ENCODE measurements at regions not wholly inside any gene's neighbourhood (a gene's known extent, or its start where the extent isn't known, plus 50 kb on each side); places are given as distances from the start of the nearest gene placed in this dataset.

DNA sequence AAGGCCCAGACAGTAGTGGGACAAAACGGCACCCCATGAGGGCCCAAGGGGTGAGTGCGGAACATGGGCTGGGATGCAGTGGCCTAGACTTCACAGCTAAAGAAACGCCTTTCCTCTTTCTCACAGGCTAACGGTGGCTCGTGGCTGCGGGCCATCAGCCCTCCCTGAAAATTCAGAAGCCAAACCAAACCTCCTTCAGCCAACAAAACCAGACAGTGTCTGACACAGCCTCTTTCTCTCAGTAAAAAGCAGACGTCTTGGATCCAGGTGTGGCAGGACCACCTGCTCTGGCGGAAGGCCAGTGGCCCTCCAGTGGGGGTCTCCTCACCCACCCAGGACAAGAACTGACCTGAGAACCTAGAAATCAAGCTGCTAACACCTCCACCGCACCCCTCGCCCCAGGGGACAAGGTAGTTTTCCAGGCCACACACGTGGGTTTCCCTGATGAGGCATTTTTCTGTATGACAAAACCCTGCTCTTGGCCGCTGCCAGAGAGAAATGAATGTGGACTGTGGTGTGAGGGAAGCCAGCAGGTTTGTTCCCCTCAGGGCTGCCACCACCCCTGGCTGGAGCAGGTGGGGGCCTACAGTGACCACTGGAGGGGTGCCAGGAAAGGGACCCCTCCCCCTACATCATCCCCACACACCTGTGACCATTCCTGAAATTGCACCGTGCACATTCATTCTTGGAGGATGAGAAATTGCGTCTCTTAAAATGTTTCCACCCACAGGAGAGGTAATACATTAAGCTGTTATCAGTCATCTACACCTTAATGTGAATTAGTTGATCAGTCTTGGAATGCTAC is 76.8 kb upstream of the PIM1 start:
- Histone ChIP-seq H3K27ac (no peak overlapping the region), H3K36me3 (no peaks in the 10 kb centered on the region), H3K4me1 (peaks cover 0 to 19% (median 0%) of the 10 kb centered on the region in 4 donors), H3K27me3 (no peaks in the 10 kb centered on the region), H3K4me3 (no peak overlapping the region), H3K9me3 (no peaks in the 10 kb centered on the region)
- 64 to 84% (median 75%) methylated on average over 13 to 14 of the region's 14 CpGs for WGBS, 5 donors
- DNase-seq: no peak
- TF ChIP-seq EP300 (IDR thresholded peaks at IDR 0.05) (no peak), POLR2A (IDR thresholded peaks at IDR 0.05) (no peak), POLR2AphosphoS5 (IDR thresholded peaks at IDR 0.05) (no peak)
- TF ChIP-seq, protein P1, sequence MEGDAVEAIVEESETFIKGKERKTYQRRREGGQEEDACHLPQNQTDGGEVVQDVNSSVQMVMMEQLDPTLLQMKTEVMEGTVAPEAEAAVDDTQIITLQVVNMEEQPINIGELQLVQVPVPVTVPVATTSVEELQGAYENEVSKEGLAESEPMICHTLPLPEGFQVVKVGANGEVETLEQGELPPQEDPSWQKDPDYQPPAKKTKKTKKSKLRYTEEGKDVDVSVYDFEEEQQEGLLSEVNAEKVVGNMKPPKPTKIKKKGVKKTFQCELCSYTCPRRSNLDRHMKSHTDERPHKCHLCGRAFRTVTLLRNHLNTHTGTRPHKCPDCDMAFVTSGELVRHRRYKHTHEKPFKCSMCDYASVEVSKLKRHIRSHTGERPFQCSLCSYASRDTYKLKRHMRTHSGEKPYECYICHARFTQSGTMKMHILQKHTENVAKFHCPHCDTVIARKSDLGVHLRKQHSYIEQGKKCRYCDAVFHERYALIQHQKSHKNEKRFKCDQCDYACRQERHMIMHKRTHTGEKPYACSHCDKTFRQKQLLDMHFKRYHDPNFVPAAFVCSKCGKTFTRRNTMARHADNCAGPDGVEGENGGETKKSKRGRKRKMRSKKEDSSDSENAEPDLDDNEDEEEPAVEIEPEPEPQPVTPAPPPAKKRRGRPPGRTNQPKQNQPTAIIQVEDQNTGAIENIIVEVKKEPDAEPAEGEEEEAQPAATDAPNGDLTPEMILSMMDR (IDR thresholded peaks at IDR 0.05): no peak
- intact Hi-C loops (cut with DNase I; ENCODE audit: low total_unique reads): no loop called here

- intact Hi-C loops (cut with DNase I; ENCODE audit: low total_unique reads): no loop called here
- TF ChIP-seq POLR2A (IDR thresholded peaks at IDR 0.05) (no peak), EP300 (IDR thresholded peaks at IDR 0.05) (no peak)
- TF ChIP-seq, protein P1 (IDR thresholded peaks at IDR 0.05): no peak
- no peak for DNase-seq
- peaks cover 0 to 19% (median 0%) of the 10 kb centered on the region in 4 donors for H3K4me1 ChIP-seq
- no peaks in the 10 kb centered on the region for H3K27me3 ChIP-seq
- WGBS, 5 donors: 70 to 79% (median 74%) methylated on average over 6 of the region's 6 CpGs
- H3K36me3 ChIP-seq: no peaks in the 10 kb centered on the region
- H3K27ac ChIP-seq: no peak overlapping the region
- no peak overlapping the region for H3K4me3 ChIP-seq
- no peaks in the 10 kb centered on the region for H3K9me3 ChIP-seq
Observed at GRCh38 chr6:37093728-37094069, 76.3 kb upstream of the PIM1 start.

DNA sequence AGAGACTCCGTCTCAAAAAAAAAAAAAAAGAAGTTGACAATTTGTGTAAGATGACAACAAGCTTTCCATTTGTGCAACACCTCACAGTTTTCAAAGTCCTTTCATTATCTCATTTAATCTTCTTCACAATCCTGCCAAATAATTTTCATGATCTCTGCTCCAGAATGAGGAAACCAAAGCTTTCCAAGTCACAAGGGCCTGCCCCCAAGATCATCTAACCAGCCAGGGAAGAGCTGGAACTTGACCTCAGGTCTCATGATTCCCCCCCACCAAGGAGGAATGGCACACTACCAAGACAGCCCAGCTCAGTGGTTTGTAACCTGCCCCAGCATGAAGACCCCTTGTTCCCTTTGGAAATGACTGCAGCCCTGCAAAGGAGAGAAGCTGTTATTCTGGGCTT is 74.0 kb upstream of the PIM1 start:
- H3K4me1 ChIP-seq: peaks cover 0 to 19% (median 0%) of the 10 kb centered on the region in 4 donors
- no peaks in the 10 kb centered on the region for H3K27me3 ChIP-seq
- no peak overlapping the region for H3K27ac ChIP-seq
- DNase-seq: no peak
- no peaks in the 10 kb centered on the region for H3K36me3 ChIP-seq
- no peak overlapping the region for H3K4me3 ChIP-seq
- no peaks in the 10 kb centered on the region for H3K9me3 ChIP-seq
- intact Hi-C loops (cut with DNase I; ENCODE audit: low total_unique reads): no loop called here
- WGBS, 5 donors: 92 to 100% (median 95%) methylated on average over 1 of the region's 1 CpG
- TF ChIP-seq EP300 (IDR thresholded peaks at IDR 0.05) (no peak), POLR2A (IDR thresholded peaks at IDR 0.05) (no peak), POLR2AphosphoS5 (IDR thresholded peaks at IDR 0.05) (no peak)
- TF ChIP-seq, protein P1 (IDR thresholded peaks at IDR 0.05): no peak

DNA sequence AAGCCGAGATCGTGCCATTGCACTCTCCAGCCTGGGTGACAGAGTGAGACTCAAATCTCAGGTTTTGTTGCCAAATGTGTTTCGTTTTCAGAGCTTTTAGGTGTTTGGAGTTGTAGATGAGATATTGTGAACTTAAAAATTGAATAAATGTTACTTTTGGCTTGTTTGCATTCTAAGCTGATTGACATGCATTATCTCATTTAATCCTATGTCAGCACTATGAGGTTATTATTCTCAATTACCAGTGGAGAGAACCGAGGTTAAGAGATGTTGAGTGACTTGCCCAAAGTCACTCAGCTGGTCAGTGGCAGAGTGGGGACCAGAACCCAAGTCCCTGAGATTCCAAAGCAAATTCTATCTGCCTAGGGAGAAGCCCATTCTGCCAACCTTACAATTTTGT is 72.6 kb upstream of the PIM1 start:
- TF ChIP-seq POLR2A (IDR thresholded peaks at IDR 0.05) (no peak), POLR2AphosphoS5 (IDR thresholded peaks at IDR 0.05) (no peak), EP300 (IDR thresholded peaks at IDR 0.05) (no peak)
- TF ChIP-seq, protein P1 (IDR thresholded peaks at IDR 0.05): no peak
- Histone ChIP-seq H3K4me1 (peaks cover 4 to 30% (median 8%) of the 10 kb centered on the region in 4 donors), H3K4me3 (no peak overlapping the region), H3K9me3 (no peaks in the 10 kb centered on the region), H3K27me3 (no peaks in the 10 kb centered on the region), H3K27ac (no peak overlapping the region), H3K36me3 (no peaks in the 10 kb centered on the region)
- WGBS, 5 donors: 76 to 90% (median 83%) methylated on average over 4 of the region's 4 CpGs
- intact Hi-C loops (cut with DNase I; ENCODE audit: low total_unique reads): no loop called here
- no peak for DNase-seq

Measured in stomach (tissue), 8 donors.